ENCODE measurements at regions not wholly inside any gene's neighbourhood (a gene's known extent, or its start where the extent isn't known, plus 50 kb on each side); places are given as distances from the start of the nearest gene placed in this dataset.
A peak's percentile ranks its signal among the peaks of the same experiment; 100 is the strongest.

- TF ChIP-seq, protein P1, sequence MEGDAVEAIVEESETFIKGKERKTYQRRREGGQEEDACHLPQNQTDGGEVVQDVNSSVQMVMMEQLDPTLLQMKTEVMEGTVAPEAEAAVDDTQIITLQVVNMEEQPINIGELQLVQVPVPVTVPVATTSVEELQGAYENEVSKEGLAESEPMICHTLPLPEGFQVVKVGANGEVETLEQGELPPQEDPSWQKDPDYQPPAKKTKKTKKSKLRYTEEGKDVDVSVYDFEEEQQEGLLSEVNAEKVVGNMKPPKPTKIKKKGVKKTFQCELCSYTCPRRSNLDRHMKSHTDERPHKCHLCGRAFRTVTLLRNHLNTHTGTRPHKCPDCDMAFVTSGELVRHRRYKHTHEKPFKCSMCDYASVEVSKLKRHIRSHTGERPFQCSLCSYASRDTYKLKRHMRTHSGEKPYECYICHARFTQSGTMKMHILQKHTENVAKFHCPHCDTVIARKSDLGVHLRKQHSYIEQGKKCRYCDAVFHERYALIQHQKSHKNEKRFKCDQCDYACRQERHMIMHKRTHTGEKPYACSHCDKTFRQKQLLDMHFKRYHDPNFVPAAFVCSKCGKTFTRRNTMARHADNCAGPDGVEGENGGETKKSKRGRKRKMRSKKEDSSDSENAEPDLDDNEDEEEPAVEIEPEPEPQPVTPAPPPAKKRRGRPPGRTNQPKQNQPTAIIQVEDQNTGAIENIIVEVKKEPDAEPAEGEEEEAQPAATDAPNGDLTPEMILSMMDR (IDR thresholded peaks at IDR 0.05; ENCODE audit: low read depth, low read length, missing input control) = no peak
- TF ChIP-seq TAF1 (conservative IDR thresholded peaks at IDR 0.05) (no peak), ZBTB33 (IDR thresholded peaks at IDR 0.05) (no peak), RAD21 (IDR thresholded peaks at IDR 0.05) (peak; percentile 41 to 50), EGR1 (IDR thresholded peaks at IDR 0.05; ENCODE audit: low read depth in 2 of 2) (no peak), HNF4G (IDR thresholded peaks at IDR 0.05) (peak; percentile 79), GABPA (IDR thresholded peaks at IDR 0.05 in 1 of 2, conservative IDR thresholded peaks at IDR 0.05 in 1 of 2) (no peak), YY1 (IDR thresholded peaks at IDR 0.05) (peak; percentile 64), REST (IDR thresholded peaks at IDR 0.05) (no peak), FOXA1 (IDR thresholded peaks at IDR 0.05) (no peak)
- TF ChIP-seq, protein P2, sequence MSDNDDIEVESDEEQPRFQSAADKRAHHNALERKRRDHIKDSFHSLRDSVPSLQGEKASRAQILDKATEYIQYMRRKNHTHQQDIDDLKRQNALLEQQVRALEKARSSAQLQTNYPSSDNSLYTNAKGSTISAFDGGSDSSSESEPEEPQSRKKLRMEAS (IDR thresholded peaks at IDR 0.05) = peak; percentile 40
Measured at GRCh38 chr6:101015541-101015940, 134.4 kb upstream of the ASCC3 start.
